NB4 (cell line): ENCODE measurements at regions not wholly inside any gene's neighbourhood (a gene's known extent, or its start where the extent isn't known, plus 50 kb on each side); places are given as distances from the start of the nearest gene placed in this dataset.

ENCODE experiments used
- POLR2A ChIP-seq: IDR thresholded peaks from 2 replicates; pipeline ENCODE4 v1.6.1; 2011; ENCODE audit warnings: mild to moderate bottlenecking; ENCODE audit not compliant: insufficient read length; ENCODE audit errors: extremely low read depth
- TF ChIP-seq, protein P1 (sequence below): IDR thresholded peaks from one replicate; pipeline ENCODE4 v1.5.1; 2012; ENCODE audit warnings: low read depth, low read length
- TF ChIP-seq, protein P2 (sequence below): IDR thresholded peaks from 2 replicates; pipeline ENCODE4 v1.6.1; 2011; ENCODE audit warnings: low read depth, low read length

DNA sequence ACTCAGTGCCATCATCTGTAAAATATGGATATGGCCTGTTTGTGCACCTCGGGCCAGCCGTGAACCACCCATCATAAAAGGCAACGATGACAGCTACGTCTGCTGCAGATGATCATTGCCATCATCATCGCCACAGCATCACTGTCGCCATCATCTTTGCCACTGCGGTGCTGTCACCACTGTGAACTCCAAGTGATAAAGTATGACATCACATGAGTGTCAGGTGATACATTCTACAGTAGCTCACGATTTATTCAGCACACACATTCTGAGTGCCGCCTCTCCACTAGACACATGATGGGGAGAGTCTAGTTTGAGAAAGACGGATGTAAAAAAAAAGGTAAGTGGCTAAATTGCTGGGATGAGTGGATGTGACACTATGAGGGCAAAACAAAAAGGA is 755.4 kb upstream of the RAB6C start:
- TF ChIP-seq POLR2A, result no peak
- TF ChIP-seq, protein P1, sequence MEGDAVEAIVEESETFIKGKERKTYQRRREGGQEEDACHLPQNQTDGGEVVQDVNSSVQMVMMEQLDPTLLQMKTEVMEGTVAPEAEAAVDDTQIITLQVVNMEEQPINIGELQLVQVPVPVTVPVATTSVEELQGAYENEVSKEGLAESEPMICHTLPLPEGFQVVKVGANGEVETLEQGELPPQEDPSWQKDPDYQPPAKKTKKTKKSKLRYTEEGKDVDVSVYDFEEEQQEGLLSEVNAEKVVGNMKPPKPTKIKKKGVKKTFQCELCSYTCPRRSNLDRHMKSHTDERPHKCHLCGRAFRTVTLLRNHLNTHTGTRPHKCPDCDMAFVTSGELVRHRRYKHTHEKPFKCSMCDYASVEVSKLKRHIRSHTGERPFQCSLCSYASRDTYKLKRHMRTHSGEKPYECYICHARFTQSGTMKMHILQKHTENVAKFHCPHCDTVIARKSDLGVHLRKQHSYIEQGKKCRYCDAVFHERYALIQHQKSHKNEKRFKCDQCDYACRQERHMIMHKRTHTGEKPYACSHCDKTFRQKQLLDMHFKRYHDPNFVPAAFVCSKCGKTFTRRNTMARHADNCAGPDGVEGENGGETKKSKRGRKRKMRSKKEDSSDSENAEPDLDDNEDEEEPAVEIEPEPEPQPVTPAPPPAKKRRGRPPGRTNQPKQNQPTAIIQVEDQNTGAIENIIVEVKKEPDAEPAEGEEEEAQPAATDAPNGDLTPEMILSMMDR, result no peak
- TF ChIP-seq, protein P2, sequence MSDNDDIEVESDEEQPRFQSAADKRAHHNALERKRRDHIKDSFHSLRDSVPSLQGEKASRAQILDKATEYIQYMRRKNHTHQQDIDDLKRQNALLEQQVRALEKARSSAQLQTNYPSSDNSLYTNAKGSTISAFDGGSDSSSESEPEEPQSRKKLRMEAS, result no peak
